GM13977 (cell line): ENCODE measurements at regions not wholly inside any gene's neighbourhood (a gene's known extent, or its start where the extent isn't known, plus 50 kb on each side); places are given as distances from the start of the nearest gene placed in this dataset.

ENCODE experiments used
- DNase-seq: peaks from one replicate; pipeline ENCODE4 v3.0.0; 2012; ENCODE audit warnings: low spot score
- CTCF ChIP-seq: IDR thresholded peaks from 2 replicates; pipeline ENCODE4 v1.5.1; 2012; ENCODE audit warnings: mild to moderate bottlenecking, control low read depth; ENCODE audit not compliant: insufficient read depth; ENCODE audit errors: extremely low read depth, missing control alignments
- in situ Hi-C: fragments of 300-500 bp; cut with MboI; formaldehyde crosslinking; loops from one replicate; pipeline ENCODE4 v1.12.0; 2022; ENCODE audit warnings: low sequenced_read_pairs, low pct_unique_long_range_greater_than_20kb, mixed read lengths, inconsistent platforms; ENCODE audit not compliant: unreplicated experiment

- TF ChIP-seq CTCF, result no peak
- no peak for DNase-seq
- in situ Hi-C loops, result no loop called here
Observed at GRCh38 chr4:182062458-182062857, 180.7 kb upstream of the TENM3 start.

GRCh38 chr4:182062936-182063335 lies 180.3 kb upstream of the TENM3 start:
- no peak for DNase-seq
- in situ Hi-C loops, result no loop called here
- TF ChIP-seq CTCF, result no peak

DNA sequence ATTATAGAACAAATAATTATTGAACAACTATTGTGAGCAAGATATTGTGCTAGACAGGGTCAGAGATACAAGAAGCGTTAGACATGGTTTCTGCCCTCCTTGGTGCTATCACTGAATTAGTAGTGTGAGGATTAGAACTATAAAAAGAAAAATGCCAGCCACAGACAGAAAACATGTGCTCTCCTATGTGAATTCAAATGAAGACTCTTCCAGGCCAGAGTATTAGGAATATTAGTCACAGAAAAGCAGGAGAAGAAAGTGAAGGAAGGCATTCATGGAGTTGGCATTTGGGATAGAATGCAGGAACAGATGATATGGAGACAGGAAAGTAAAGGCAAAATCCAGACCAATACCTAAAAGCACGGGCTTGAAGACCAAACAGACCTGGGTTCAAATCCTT lies 179.6 kb upstream of the TENM3 start:
- in situ Hi-C loops, result no loop called here
- DNase-seq, result no peak
- TF ChIP-seq CTCF, result no peak

GRCh38 chr4:182065255-182065654 lies 177.9 kb upstream of the TENM3 start:
- in situ Hi-C loops, result no loop called here
- no peak for DNase-seq
- no peak for TF ChIP-seq CTCF

DNA sequence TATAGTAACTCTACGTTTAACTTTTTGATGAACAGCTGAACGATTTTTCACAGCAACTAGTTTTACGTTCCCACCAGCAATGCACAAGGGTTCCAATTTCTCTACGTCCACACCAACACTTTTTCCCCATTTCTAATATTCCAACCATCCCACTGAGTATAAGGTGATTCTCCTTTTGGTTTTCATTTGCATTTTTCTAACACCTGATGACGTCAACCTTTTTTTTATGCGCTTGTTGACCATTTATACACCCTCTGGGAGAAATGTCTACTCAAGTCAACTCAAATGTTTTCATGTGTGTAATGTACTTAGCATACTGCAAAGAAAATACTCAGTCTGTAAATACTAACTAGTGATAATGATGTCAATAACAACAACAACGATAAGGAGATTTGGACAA lies 177.2 kb upstream of the TENM3 start:
- TF ChIP-seq CTCF, result no peak
- DNase-seq, result no peak
- in situ Hi-C loops, result no loop called here

- DNase-seq, result no peak
- no peak for TF ChIP-seq CTCF
- in situ Hi-C loops, result no loop called here
Observed at GRCh38 chr4:182067828-182068227, 175.4 kb upstream of the TENM3 start.

- TF ChIP-seq CTCF, result no peak
- no peak for DNase-seq
- in situ Hi-C loops, result no loop called here
Observed at GRCh38 chr4:182068920-182069319, 174.3 kb upstream of the TENM3 start.
